ENCODE measurements at regions not wholly inside any gene's neighbourhood (a gene's known extent, or its start where the extent isn't known, plus 50 kb on each side); places are given as distances from the start of the nearest gene placed in this dataset.

DNA sequence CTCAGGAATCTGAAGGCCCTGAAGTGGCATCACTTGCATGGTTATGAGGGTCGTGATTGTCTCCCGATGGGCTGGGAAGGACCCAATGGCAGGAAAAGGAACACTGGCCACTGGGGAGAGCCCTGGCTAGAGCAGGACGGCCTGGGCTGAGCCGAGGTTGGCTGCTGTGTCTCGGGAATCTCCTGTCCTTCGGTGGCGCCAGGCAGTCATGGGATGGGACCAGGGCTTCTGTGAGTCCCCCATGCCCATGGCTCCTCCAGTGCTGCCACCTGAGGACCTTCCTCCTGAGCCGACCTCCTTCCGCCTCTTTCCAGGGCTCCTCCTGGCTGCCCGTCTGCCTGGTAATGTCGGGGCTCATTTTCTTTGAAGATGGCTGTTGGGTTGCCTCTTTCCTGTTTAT, 1394.0 kb downstream of the BRD1 start:
- Histone ChIP-seq H3K9ac (ENCODE audit: low read length) (no peak overlapping the region), H3K9me3 (ENCODE audit: control extremely low read depth in 1 of 3, control insufficient read depth in 2 of 3, insufficient read depth in 1 of 3, low read length in 2 of 3) (peaks cover 0 to 9% (median 0%) of the 10 kb centered on the region in 3 donors), H3K27me3 (replicated peaks in 1 of 4; ENCODE audit: control extremely low read depth in 1 of 4, control insufficient read depth in 3 of 4, insufficient read depth in 4 of 4, low read length in 3 of 4) (peaks cover 0 to 16% (median 0%) of the 10 kb centered on the region in 4 experiments), H2AFZ (ENCODE audit: insufficient read depth, low read depth, low read length, poor library complexity, severe bottlenecking) (no peak overlapping the region), H3K36me3 (replicated peaks in 1 of 2; ENCODE audit: control extremely low read depth in 1 of 2, control insufficient read depth in 1 of 2, extremely low read depth in 1 of 2, insufficient read depth in 2 of 2, low read length in 1 of 2) (no peaks in the 10 kb centered on the region), H3K4me3 (ENCODE audit: control extremely low read depth in 1 of 5, extremely low read depth in 1 of 5, insufficient read depth in 1 of 5, low read depth in 2 of 5, low read length in 4 of 5) (no peak overlapping the region), H3K4me2 (replicated peaks; ENCODE audit: low read depth, low read length, poor library complexity, severe bottlenecking) (no peak overlapping the region), H3K79me2 (ENCODE audit: control insufficient read depth, insufficient read depth, low read length) (no peaks in the 10 kb centered on the region), H3K27ac (ENCODE audit: low read length in 2 of 2) (no peak overlapping the region), H3K4me1 (ENCODE audit: control insufficient read depth in 2 of 2, insufficient read depth in 2 of 2, low read length in 2 of 2) (no peaks in the 10 kb centered on the region), H4K20me1 (ENCODE audit: control insufficient read depth, insufficient read depth, low read length, poor library complexity, severe bottlenecking) (no peaks in the 10 kb centered on the region)
- Mint-ChIP-seq H3K4me1 (no peaks in the 10 kb centered on the region), H3K9me3 (ENCODE audit: insufficient read depth) (no peaks in the 10 kb centered on the region), H3K4me3 (no peak overlapping the region), H3K27ac (no peak overlapping the region), H3K27me3 (peaks cover 43% of the 10 kb centered on the region)
- ChIA-PET CTCF (no interaction called here), POLR2A (no interaction called here)
- intact Hi-C loops (cut with micrococcal nuclease), result no loop called here
- DNase-seq (no peak), ATAC-seq (ENCODE audit: low read depth) (no peak)
- WGBS (ENCODE audit: insufficient coverage), result 80% methylated on average over 10 of the region's 11 CpGs
- no peak for TF ChIP-seq EZH2 (IDR thresholded peaks at IDR 0.05; ENCODE audit: borderline replicate concordance, insufficient read depth, low read depth, low read length, poor library complexity, severe bottlenecking)
- TF ChIP-seq, protein P1, sequence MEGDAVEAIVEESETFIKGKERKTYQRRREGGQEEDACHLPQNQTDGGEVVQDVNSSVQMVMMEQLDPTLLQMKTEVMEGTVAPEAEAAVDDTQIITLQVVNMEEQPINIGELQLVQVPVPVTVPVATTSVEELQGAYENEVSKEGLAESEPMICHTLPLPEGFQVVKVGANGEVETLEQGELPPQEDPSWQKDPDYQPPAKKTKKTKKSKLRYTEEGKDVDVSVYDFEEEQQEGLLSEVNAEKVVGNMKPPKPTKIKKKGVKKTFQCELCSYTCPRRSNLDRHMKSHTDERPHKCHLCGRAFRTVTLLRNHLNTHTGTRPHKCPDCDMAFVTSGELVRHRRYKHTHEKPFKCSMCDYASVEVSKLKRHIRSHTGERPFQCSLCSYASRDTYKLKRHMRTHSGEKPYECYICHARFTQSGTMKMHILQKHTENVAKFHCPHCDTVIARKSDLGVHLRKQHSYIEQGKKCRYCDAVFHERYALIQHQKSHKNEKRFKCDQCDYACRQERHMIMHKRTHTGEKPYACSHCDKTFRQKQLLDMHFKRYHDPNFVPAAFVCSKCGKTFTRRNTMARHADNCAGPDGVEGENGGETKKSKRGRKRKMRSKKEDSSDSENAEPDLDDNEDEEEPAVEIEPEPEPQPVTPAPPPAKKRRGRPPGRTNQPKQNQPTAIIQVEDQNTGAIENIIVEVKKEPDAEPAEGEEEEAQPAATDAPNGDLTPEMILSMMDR (IDR thresholded peaks at IDR 0.05), result no peak

DNA sequence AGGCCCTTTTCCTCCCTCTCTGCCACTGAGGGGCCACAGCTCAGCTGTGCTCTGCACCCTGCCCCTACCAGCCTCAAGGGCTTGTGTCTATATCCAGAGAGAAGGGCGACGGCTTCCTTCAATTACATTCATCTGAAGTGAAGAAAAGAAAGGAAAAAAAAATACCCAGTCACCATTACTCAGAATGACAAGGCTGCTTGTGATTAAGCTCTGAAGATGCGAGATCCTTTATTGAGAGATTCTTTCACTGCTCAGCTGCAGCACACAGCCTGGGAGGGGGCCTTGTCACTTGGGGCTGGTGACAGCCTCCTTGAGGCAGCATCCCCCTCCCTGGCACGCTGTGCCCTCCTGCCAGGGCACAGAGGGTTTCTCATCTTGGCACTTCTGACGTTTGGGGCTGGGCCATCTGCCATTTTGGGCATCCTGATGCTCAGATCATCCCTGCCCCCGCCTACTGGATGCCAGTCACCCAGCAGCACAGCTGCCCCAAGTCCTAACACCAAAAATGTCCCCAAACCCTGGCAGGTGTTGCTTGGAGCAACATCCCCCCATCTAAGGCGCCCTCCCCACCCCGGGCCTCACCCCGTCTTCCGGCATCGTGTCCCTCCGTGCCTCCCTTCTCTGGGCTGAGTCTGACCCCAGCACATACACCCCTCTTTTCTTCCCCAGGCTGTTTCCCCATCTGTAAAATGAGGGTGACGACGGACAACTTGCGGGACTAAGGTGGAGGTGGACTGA, 1394.7 kb downstream of the BRD1 start:
- H3K36me3 ChIP-seq (replicated peaks in 1 of 2; ENCODE audit: control extremely low read depth in 1 of 2, control insufficient read depth in 1 of 2, extremely low read depth in 1 of 2, insufficient read depth in 2 of 2, low read length in 1 of 2), result no peaks in the 10 kb centered on the region
- TF ChIP-seq, protein P1 (IDR thresholded peaks at IDR 0.05), result no peak
- no peak for TF ChIP-seq EZH2 (IDR thresholded peaks at IDR 0.05; ENCODE audit: borderline replicate concordance, insufficient read depth, low read depth, low read length, poor library complexity, severe bottlenecking)
- H3K4me1 Mint-ChIP-seq, result no peaks in the 10 kb centered on the region
- H3K79me2 ChIP-seq (ENCODE audit: control insufficient read depth, insufficient read depth, low read length), result no peaks in the 10 kb centered on the region
- no peak overlapping the region for H3K4me3 ChIP-seq (ENCODE audit: control extremely low read depth in 1 of 5, extremely low read depth in 1 of 5, insufficient read depth in 1 of 5, low read depth in 2 of 5, low read length in 4 of 5)
- H3K4me3 Mint-ChIP-seq, result no peak overlapping the region
- H3K27ac ChIP-seq (ENCODE audit: low read length in 2 of 2), result no peak overlapping the region
- H3K4me1 ChIP-seq (ENCODE audit: control insufficient read depth in 2 of 2, insufficient read depth in 2 of 2, low read length in 2 of 2), result no peaks in the 10 kb centered on the region
- POLR2A ChIA-PET, result no interaction called here
- H3K27ac Mint-ChIP-seq, result no peak overlapping the region
- whole genome bisulfite sequencing (ENCODE audit: insufficient coverage), result 85% methylated on average over 7 of the region's 15 CpGs
- CTCF ChIA-PET, result no interaction called here
- ATAC-seq (ENCODE audit: low read depth), result no peak
- H3K4me2 ChIP-seq (replicated peaks; ENCODE audit: low read depth, low read length, poor library complexity, severe bottlenecking), result no peak overlapping the region
- H3K9me3 ChIP-seq (ENCODE audit: control extremely low read depth in 1 of 3, control insufficient read depth in 2 of 3, insufficient read depth in 1 of 3, low read length in 2 of 3), result peaks cover 0 to 11% (median 0%) of the 10 kb centered on the region in 3 donors
- H3K27me3 ChIP-seq (replicated peaks in 1 of 4; ENCODE audit: control extremely low read depth in 1 of 4, control insufficient read depth in 3 of 4, insufficient read depth in 4 of 4, low read length in 3 of 4), result peaks cover 0 to 16% (median 0%) of the 10 kb centered on the region in 4 experiments
- intact Hi-C loops (cut with micrococcal nuclease), result no loop called here
- H3K9me3 Mint-ChIP-seq (ENCODE audit: insufficient read depth), result no peaks in the 10 kb centered on the region
- no peak overlapping the region for H2AFZ ChIP-seq (ENCODE audit: insufficient read depth, low read depth, low read length, poor library complexity, severe bottlenecking)
- H4K20me1 ChIP-seq (ENCODE audit: control insufficient read depth, insufficient read depth, low read length, poor library complexity, severe bottlenecking), result no peaks in the 10 kb centered on the region
- H3K27me3 Mint-ChIP-seq, result peaks cover 37% of the 10 kb centered on the region
- H3K9ac ChIP-seq (ENCODE audit: low read length), result no peak overlapping the region
- no peak for DNase-seq
